ENCODE measurements at regions not wholly inside any gene's neighbourhood (a gene's known extent, or its start where the extent isn't known, plus 50 kb on each side); places are given as distances from the start of the nearest gene placed in this dataset.

GRCh38 chr4:77229433-77229832 is 72.4 kb downstream of the CCNG2 start:
- no peaks in the 10 kb centered on the region for H3F3A ChIP-seq (ENCODE audit: insufficient read depth, low read depth)
- POLR2A ChIA-PET (ENCODE audit: unreplicated experiment) = no interaction called here
- H3K4me3 ChIP-seq = no peak overlapping the region
- no peak overlapping the region for H3K4me2 ChIP-seq
- no peaks in the 10 kb centered on the region for H3K27me3 ChIP-seq (ENCODE audit: insufficient read depth, low read depth)
- intact Hi-C loops (cut with micrococcal nuclease; ENCODE audit: unreplicated experiment) = no loop called here
- DNase-seq = no peak
- no peak for TF ChIP-seq EZH2 (IDR thresholded peaks at IDR 0.05; ENCODE audit: low read depth)
- TF ChIP-seq, protein P1, sequence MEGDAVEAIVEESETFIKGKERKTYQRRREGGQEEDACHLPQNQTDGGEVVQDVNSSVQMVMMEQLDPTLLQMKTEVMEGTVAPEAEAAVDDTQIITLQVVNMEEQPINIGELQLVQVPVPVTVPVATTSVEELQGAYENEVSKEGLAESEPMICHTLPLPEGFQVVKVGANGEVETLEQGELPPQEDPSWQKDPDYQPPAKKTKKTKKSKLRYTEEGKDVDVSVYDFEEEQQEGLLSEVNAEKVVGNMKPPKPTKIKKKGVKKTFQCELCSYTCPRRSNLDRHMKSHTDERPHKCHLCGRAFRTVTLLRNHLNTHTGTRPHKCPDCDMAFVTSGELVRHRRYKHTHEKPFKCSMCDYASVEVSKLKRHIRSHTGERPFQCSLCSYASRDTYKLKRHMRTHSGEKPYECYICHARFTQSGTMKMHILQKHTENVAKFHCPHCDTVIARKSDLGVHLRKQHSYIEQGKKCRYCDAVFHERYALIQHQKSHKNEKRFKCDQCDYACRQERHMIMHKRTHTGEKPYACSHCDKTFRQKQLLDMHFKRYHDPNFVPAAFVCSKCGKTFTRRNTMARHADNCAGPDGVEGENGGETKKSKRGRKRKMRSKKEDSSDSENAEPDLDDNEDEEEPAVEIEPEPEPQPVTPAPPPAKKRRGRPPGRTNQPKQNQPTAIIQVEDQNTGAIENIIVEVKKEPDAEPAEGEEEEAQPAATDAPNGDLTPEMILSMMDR (conservative IDR thresholded peaks at IDR 0.05) = no peak
- H3K36me3 ChIP-seq (ENCODE audit: low read depth) = no peaks in the 10 kb centered on the region
- H3K9me2 ChIP-seq (ENCODE audit: insufficient read depth) = no peaks in the 10 kb centered on the region
- BruUV-seq (replicated peaks) = no TSS peak
- H3K27ac ChIP-seq = no peak overlapping the region
- peaks cover 6% of the 10 kb centered on the region; the same call in 1 of the 2 replicates for H3K4me1 ChIP-seq (replicated peaks; ENCODE audit: insufficient read depth)
- no peaks in the 10 kb centered on the region for H3K79me2 ChIP-seq (ENCODE audit: low read depth)
- no peaks in the 10 kb centered on the region for H3K9me3 ChIP-seq (ENCODE audit: insufficient read depth, low read depth)
- no peaks in the 10 kb centered on the region for H4K20me1 ChIP-seq (ENCODE audit: insufficient read depth)
- no peak overlapping the region for H2AFZ ChIP-seq
- CTCF ChIA-PET = no interaction called here

DNA sequence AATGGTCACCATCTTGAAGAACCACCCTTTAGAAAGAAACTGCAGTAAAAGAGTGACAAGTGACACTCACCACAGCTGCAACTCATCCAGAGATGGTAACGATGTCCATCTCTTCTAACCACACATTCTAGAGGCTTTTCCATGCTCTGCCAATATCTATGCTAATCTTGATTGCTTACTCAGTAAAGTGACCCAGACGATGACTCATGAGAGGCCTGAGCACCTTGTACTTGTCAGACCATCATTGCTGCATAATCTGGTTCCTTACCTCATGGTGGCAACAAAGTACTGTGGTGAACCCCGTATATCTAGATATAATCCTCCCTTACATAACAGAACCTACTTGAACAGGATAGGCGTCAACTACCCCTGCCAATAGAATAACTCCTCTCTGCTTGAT is 75.6 kb downstream of the CCNG2 start:
- POLR2A ChIA-PET (ENCODE audit: unreplicated experiment) = interaction anchor here (0.6 kb wide), 1 partner anchor 144 kb away, joined by 11 read pairs; no protein-coding TSS in a partner anchor
- Histone ChIP-seq H3K27ac (no peak overlapping the region), H3K4me1 (replicated peaks; ENCODE audit: insufficient read depth) (no peaks in the 10 kb centered on the region; the same call in 1 of the 2 replicates), H3K79me2 (ENCODE audit: low read depth) (no peaks in the 10 kb centered on the region), H3F3A (ENCODE audit: insufficient read depth, low read depth) (no peaks in the 10 kb centered on the region), H2AFZ (no peak overlapping the region), H3K27me3 (ENCODE audit: insufficient read depth, low read depth) (no peaks in the 10 kb centered on the region), H3K36me3 (ENCODE audit: low read depth) (no peaks in the 10 kb centered on the region), H3K9me3 (ENCODE audit: insufficient read depth, low read depth) (no peaks in the 10 kb centered on the region), H3K9me2 (ENCODE audit: insufficient read depth) (no peaks in the 10 kb centered on the region), H3K4me2 (0 out of 2 replicates have a peak overlapping the region, but pooled peaks have one; percentile 8), H3K4me3 (no peak overlapping the region), H4K20me1 (ENCODE audit: insufficient read depth) (no peaks in the 10 kb centered on the region)
- CTCF ChIA-PET = no interaction called here
- TF ChIP-seq, protein P1 (conservative IDR thresholded peaks at IDR 0.05) = no peak
- no peak for TF ChIP-seq EZH2 (IDR thresholded peaks at IDR 0.05; ENCODE audit: low read depth)
- intact Hi-C loops (cut with micrococcal nuclease; ENCODE audit: unreplicated experiment) = no loop called here
- no TSS peak for BruUV-seq (replicated peaks)
- peak; percentile 6 to 63 for DNase-seq

- intact Hi-C loops (cut with micrococcal nuclease; ENCODE audit: unreplicated experiment) = no loop called here
- H3K4me3 ChIP-seq = no peak overlapping the region
- no peak overlapping the region for H3K4me2 ChIP-seq
- TF ChIP-seq, protein P1 (conservative IDR thresholded peaks at IDR 0.05) = no peak
- no peak for TF ChIP-seq EZH2 (IDR thresholded peaks at IDR 0.05; ENCODE audit: low read depth)
- CTCF ChIA-PET = no interaction called here
- BruUV-seq (replicated peaks) = no TSS peak
- no peak overlapping the region for H2AFZ ChIP-seq
- no peaks in the 10 kb centered on the region for H3K79me2 ChIP-seq (ENCODE audit: low read depth)
- H3K27me3 ChIP-seq (ENCODE audit: insufficient read depth, low read depth) = no peaks in the 10 kb centered on the region
- no peaks in the 10 kb centered on the region; the same call in 1 of the 2 replicates for H3K4me1 ChIP-seq (replicated peaks; ENCODE audit: insufficient read depth)
- POLR2A ChIA-PET (ENCODE audit: unreplicated experiment) = no interaction called here
- H3K9me3 ChIP-seq (ENCODE audit: insufficient read depth, low read depth) = no peaks in the 10 kb centered on the region
- H4K20me1 ChIP-seq (ENCODE audit: insufficient read depth) = no peaks in the 10 kb centered on the region
- no peak for DNase-seq
- H3K9me2 ChIP-seq (ENCODE audit: insufficient read depth) = no peaks in the 10 kb centered on the region
- no peak overlapping the region for H3K27ac ChIP-seq
- no peaks in the 10 kb centered on the region for H3F3A ChIP-seq (ENCODE audit: insufficient read depth, low read depth)
- H3K36me3 ChIP-seq (ENCODE audit: low read depth) = no peaks in the 10 kb centered on the region
Measured at GRCh38 chr4:77235289-77235854, 78.4 kb downstream of the CCNG2 start.

All from PC-9 (cell line).